ENCODE measurements at regions not wholly inside any gene's neighbourhood (a gene's known extent, or its start where the extent isn't known, plus 50 kb on each side); places are given as distances from the start of the nearest gene placed in this dataset.

GRCh38 chr1:177748080-177748801 is 221.6 kb downstream of the SEC16B start:
- no peak overlapping the region for H3K4me3 ChIP-seq (ENCODE audit: low read depth, low read length)
- no peak for DNase-seq (ENCODE audit: low read depth)
- no peaks in the 10 kb centered on the region for H3K27me3 ChIP-seq (ENCODE audit: control insufficient read depth, insufficient read depth, low read length)
- TF ChIP-seq CTCF (IDR thresholded peaks at IDR 0.05; ENCODE audit: insufficient read depth, low read length, poor library complexity, severe bottlenecking) = no peak
- no peaks in the 10 kb centered on the region for H3K36me3 ChIP-seq (ENCODE audit: control insufficient read depth, insufficient read depth, low read length)

GRCh38 chr1:177746155-177746554 is 223.7 kb downstream of the SEC16B start:
- no peak overlapping the region for H3K4me3 ChIP-seq (ENCODE audit: low read depth, low read length)
- TF ChIP-seq CTCF (IDR thresholded peaks at IDR 0.05; ENCODE audit: insufficient read depth, low read length, poor library complexity, severe bottlenecking) = no peak
- DNase-seq (ENCODE audit: low read depth) = no peak
- H3K36me3 ChIP-seq (ENCODE audit: control insufficient read depth, insufficient read depth, low read length) = no peaks in the 10 kb centered on the region
- H3K27me3 ChIP-seq (ENCODE audit: control insufficient read depth, insufficient read depth, low read length) = no peaks in the 10 kb centered on the region

GRCh38 chr1:177744906-177745305 is 225.0 kb downstream of the SEC16B start:
- DNase-seq (ENCODE audit: low read depth) = no peak
- Histone ChIP-seq H3K27me3 (ENCODE audit: control insufficient read depth, insufficient read depth, low read length) (no peaks in the 10 kb centered on the region), H3K4me3 (ENCODE audit: low read depth, low read length) (no peak overlapping the region), H3K36me3 (ENCODE audit: control insufficient read depth, insufficient read depth, low read length) (no peaks in the 10 kb centered on the region)
- no peak for TF ChIP-seq CTCF (IDR thresholded peaks at IDR 0.05; ENCODE audit: insufficient read depth, low read length, poor library complexity, severe bottlenecking)

GRCh38 chr1:177741476-177741875 is 228.4 kb downstream of the SEC16B start:
- H3K27me3 ChIP-seq (ENCODE audit: control insufficient read depth, insufficient read depth, low read length) = no peaks in the 10 kb centered on the region
- H3K4me3 ChIP-seq (ENCODE audit: low read depth, low read length) = no peak overlapping the region
- H3K36me3 ChIP-seq (ENCODE audit: control insufficient read depth, insufficient read depth, low read length) = no peaks in the 10 kb centered on the region
- DNase-seq (ENCODE audit: low read depth) = no peak
- no peak for TF ChIP-seq CTCF (IDR thresholded peaks at IDR 0.05; ENCODE audit: insufficient read depth, low read length, poor library complexity, severe bottlenecking)

GRCh38 chr1:177739780-177740179 is 230.1 kb downstream of the SEC16B start:
- DNase-seq (ENCODE audit: low read depth) = no peak
- Histone ChIP-seq H3K4me3 (ENCODE audit: low read depth, low read length) (no peak overlapping the region), H3K36me3 (ENCODE audit: control insufficient read depth, insufficient read depth, low read length) (no peaks in the 10 kb centered on the region), H3K27me3 (ENCODE audit: control insufficient read depth, insufficient read depth, low read length) (no peaks in the 10 kb centered on the region)
- TF ChIP-seq CTCF (IDR thresholded peaks at IDR 0.05; ENCODE audit: insufficient read depth, low read length, poor library complexity, severe bottlenecking) = no peak

- no peak for TF ChIP-seq CTCF (IDR thresholded peaks at IDR 0.05; ENCODE audit: insufficient read depth, low read length, poor library complexity, severe bottlenecking)
- no peaks in the 10 kb centered on the region for H3K36me3 ChIP-seq (ENCODE audit: control insufficient read depth, insufficient read depth, low read length)
- no peak overlapping the region for H3K4me3 ChIP-seq (ENCODE audit: low read depth, low read length)
- H3K27me3 ChIP-seq (ENCODE audit: control insufficient read depth, insufficient read depth, low read length) = no peaks in the 10 kb centered on the region
- DNase-seq (ENCODE audit: low read depth) = no peak
Observed at GRCh38 chr1:177737456-177737855, 232.4 kb downstream of the SEC16B start.

Measured in kidney epithelial cell (primary cell).